HEK293 (cell line): ENCODE measurements at regions not wholly inside any gene's neighbourhood (a gene's known extent, or its start where the extent isn't known, plus 50 kb on each side); places are given as distances from the start of the nearest gene placed in this dataset.

ENCODE experiments used
- BCL6B ChIP-seq: fragments of 450-650 bp; formaldehyde crosslinking; IDR thresholded peaks from 2 replicates; pipeline ENCODE4 v1.5.1; 2017; ENCODE audit warnings: missing biosample characterization, missing genetic modification characterization
- FEZF1 ChIP-seq: fragments of 450-650 bp; formaldehyde crosslinking; IDR thresholded peaks from 2 replicates; pipeline ENCODE4 v1.5.1; 2016; ENCODE audit warnings: missing biosample characterization, missing genetic modification characterization
- HOXA7 ChIP-seq: sonication (generic); formaldehyde crosslinking; IDR thresholded peaks from 2 replicates; pipeline ENCODE4 v1.8.1; 2022; ENCODE audit warnings: missing genetic modification reagents, borderline replicate concordance
- KLF9 ChIP-seq: fragments of 450-650 bp; formaldehyde crosslinking; IDR thresholded peaks from 2 replicates; pipeline ENCODE4 v1.5.1; 2016; ENCODE audit warnings: missing biosample characterization, missing genetic modification characterization, low read depth
- PRDM10 ChIP-seq: fragments of 450-650 bp; formaldehyde crosslinking; IDR thresholded peaks from 2 replicates; pipeline ENCODE4 v1.5.1; 2016; ENCODE audit warnings: missing biosample characterization, missing genetic modification characterization
- REST ChIP-seq: fragments of 450-650 bp; formaldehyde crosslinking; IDR thresholded peaks from 2 replicates; pipeline ENCODE4 v1.5.1; 2016; ENCODE audit warnings: missing biosample characterization, missing genetic modification characterization
- SALL2 ChIP-seq: fragments of 450-650 bp; formaldehyde crosslinking; IDR thresholded peaks from 2 replicates; pipeline ENCODE4 v1.5.0; 2017; ENCODE audit warnings: missing biosample characterization, mild to moderate bottlenecking, missing genetic modification characterization, borderline replicate concordance
- SP2 ChIP-seq: fragments of 450-650 bp; formaldehyde crosslinking; IDR thresholded peaks from 2 replicates; pipeline ENCODE4 v1.5.1; 2016; ENCODE audit warnings: missing biosample characterization, missing genetic modification characterization
- TCF7L2 ChIP-seq: IDR thresholded peaks from 2 replicates; pipeline ENCODE4 v1.6.1; 2011; ENCODE audit warnings: low read depth, mild to moderate bottlenecking, inconsistent platforms, low read length, moderate library complexity, borderline replicate concordance
- ZIC2 ChIP-seq: fragments of 450-650 bp; formaldehyde crosslinking; IDR thresholded peaks from 2 replicates; pipeline ENCODE4 v1.5.1; 2016; ENCODE audit warnings: missing biosample characterization, missing genetic modification characterization
- ZNF132 ChIP-seq: fragments of 450-650 bp; formaldehyde crosslinking; IDR thresholded peaks from 2 replicates; pipeline ENCODE4 v1.5.1; 2017; ENCODE audit warnings: missing biosample characterization, missing genetic modification characterization, borderline replicate concordance
- ZNF280D ChIP-seq: fragments of 450-650 bp; formaldehyde crosslinking; IDR thresholded peaks from 2 replicates; pipeline ENCODE4 v1.5.1; 2016; ENCODE audit warnings: missing biosample characterization, missing genetic modification characterization
- ZNF350 ChIP-seq: fragments of 450-650 bp; formaldehyde crosslinking; IDR thresholded peaks from 2 replicates; pipeline ENCODE4 v1.5.0; 2017; ENCODE audit warnings: missing biosample characterization, mild to moderate bottlenecking, missing genetic modification characterization
- ZNF423 ChIP-seq: fragments of 450-650 bp; formaldehyde crosslinking; IDR thresholded peaks from 2 replicates; pipeline ENCODE4 v1.5.1; 2016; ENCODE audit warnings: missing biosample characterization, missing genetic modification characterization
- ZNF488 ChIP-seq: fragments of 450-650 bp; formaldehyde crosslinking; IDR thresholded peaks from 2 replicates; pipeline ENCODE4 v1.5.1; 2016; ENCODE audit warnings: missing biosample characterization, missing genetic modification characterization
- ZNF530 ChIP-seq: fragments of 450-650 bp; formaldehyde crosslinking; IDR thresholded peaks from 2 replicates; pipeline ENCODE4 v1.5.1; 2016; ENCODE audit warnings: low read depth, missing biosample characterization, missing genetic modification characterization
- ZNF610 ChIP-seq: fragments of 450-650 bp; formaldehyde crosslinking; IDR thresholded peaks from 2 replicates; pipeline ENCODE4 v1.5.1; 2016; ENCODE audit warnings: missing biosample characterization, missing genetic modification characterization, borderline replicate concordance
- ZNF629 ChIP-seq: fragments of 450-650 bp; formaldehyde crosslinking; IDR thresholded peaks from 2 replicates; pipeline ENCODE4 v1.5.1; 2017; ENCODE audit warnings: missing biosample characterization, missing genetic modification characterization
- ZNF645 ChIP-seq: fragments of 450-650 bp; formaldehyde crosslinking; IDR thresholded peaks from 2 replicates; pipeline ENCODE4; 2016; ENCODE audit warnings: missing biosample characterization, missing genetic modification characterization
- ZNF677 ChIP-seq: fragments of 450-650 bp; IDR thresholded peaks from 2 replicates; pipeline ENCODE4 v1.5.0; 2018; ENCODE audit warnings: missing biosample characterization, mild to moderate bottlenecking, missing genetic modification characterization, moderate library complexity
- ZNF785 ChIP-seq: fragments of 450-650 bp; formaldehyde crosslinking; IDR thresholded peaks from 2 replicates; pipeline ENCODE4 v1.5.1; 2016; ENCODE audit warnings: missing biosample characterization, missing genetic modification characterization
- ZSCAN23 ChIP-seq: fragments of 450-650 bp; formaldehyde crosslinking; IDR thresholded peaks from 2 replicates; pipeline ENCODE4 v1.5.1; 2016; ENCODE audit warnings: missing biosample characterization, missing genetic modification characterization
- ZSCAN5A ChIP-seq: fragments of 450-650 bp; formaldehyde crosslinking; IDR thresholded peaks from 2 replicates; pipeline ENCODE4 v1.5.1; 2016; ENCODE audit warnings: missing biosample characterization, missing genetic modification characterization
- ZXDB ChIP-seq: fragments of 450-650 bp; formaldehyde crosslinking; IDR thresholded peaks from 2 replicates; pipeline ENCODE4 v1.5.1; 2016; ENCODE audit warnings: missing biosample characterization, missing genetic modification characterization

- TF ChIP-seq ZNF645 (tag by site-specific recombination) (no peak), ZNF488 (tag by site-specific recombination) (0 out of 2 replicates have a peak, but pooled peaks have one; percentile 44), SALL2 (tag by site-specific recombination) (no peak), ZNF280D (tag by site-specific recombination) (no peak), TCF7L2 (peak; percentile 97), ZSCAN5A (tag by site-specific recombination) (no peak), ZXDB (tag by site-specific recombination) (peak; percentile 96), BCL6B (tag by site-specific recombination) (peak; percentile 98), ZNF629 (peak; percentile 97), PRDM10 (tag by site-specific recombination) (peak; percentile 59), ZIC2 (tag by site-specific recombination) (no peak), ZNF785 (tag by site-specific recombination) (no peak), SP2 (tag by site-specific recombination) (no peak), ZNF423 (tag by site-specific recombination) (no peak), ZNF350 (tag by site-specific recombination) (no peak), ZNF530 (tag by site-specific recombination) (no peak), HOXA7 (no peak), ZNF132 (tag by site-specific recombination) (no peak), ZNF677 (no peak), KLF9 (tag by site-specific recombination) (peak; percentile 29; the same call in 1 of the 2 replicates), REST (tag by site-specific recombination) (0 out of 2 replicates have a peak, but pooled peaks have one; percentile 44), ZNF610 (tag by site-specific recombination) (no peak), FEZF1 (tag by site-specific recombination) (peak; percentile 80), ZSCAN23 (tag by site-specific recombination) (peak; percentile 72; the same call in 1 of the 2 replicates)
Measured at GRCh38 chr10:33509231-33509831, 174.9 kb upstream of the NRP1 start (continued).
